Pancreas (tissue), 10 donors: ENCODE measurements at regions not wholly inside any gene's neighbourhood (a gene's known extent, or its start where the extent isn't known, plus 50 kb on each side); places are given as distances from the start of the nearest gene placed in this dataset.

Experiments
- ATAC-seq, 4 donors: fragments of 200-7000 bp; cut with Tn5 transposase; one replicate each; pipeline versions ENCODE4 v1.8.0 to v1.9.1; 2020; ENCODE audit warnings: mild to moderate bottlenecking in 4 of 4, moderate library complexity in 4 of 4
- DNase-seq, 6 donors: peaks; one replicate each; pipeline ENCODE4 v3.0.0-alpha.2; 2020
- FAIRE-seq: peaks from 2 replicates; lab custom pipeline; 2012; peaks lifted over from hg19 to GRCh38; lab: Jason Lieb, UNC
- H3K27ac ChIP-seq, 4 donors: fragments of 200-600 bp; sonication (generic); 1 replicate in 3 of 4; 2 replicates in 1 of 4; pipeline versions ENCODE4 v1.5.0 to v1.8.0; 2020
- H3K27me3 ChIP-seq, 4 donors: fragments of 200-600 bp; one replicate each; pipeline ENCODE4 v1.8.0; 2021
- H3K36me3 ChIP-seq, 3 donors: fragments of 200-600 bp; sonication (generic) in 1 of 3; one replicate each; pipeline versions ENCODE4 v1.5.0 to v1.8.0; 2020 to 2021
- H3K4me1 ChIP-seq, 3 donors: fragments of 200-600 bp; one replicate each; pipeline ENCODE4 v1.8.0; 2021
- H3K4me3 ChIP-seq, 4 donors: fragments of 200-600 bp; sonication (generic) in 2 of 4; one replicate each; pipeline versions ENCODE4 v1.5.0 to v1.8.0; 2020 to 2021
- H3K9me3 ChIP-seq, 4 donors: fragments of 200-600 bp; one replicate each; pipeline ENCODE4 v1.8.0; 2021
- WGBS, 2 donors: extraction: QIAGEN DNeasy Blood & Tissue Kit; methylation state at CpG; one replicate each; pipeline ENCODE4 v1.1.7; 2013; 5-methylcytosine and 5-hydroxymethylcytosine counted together
- intact Hi-C, 3 donors: fragments of 100-400 bp; cut with DNase I; formaldehyde crosslinking; loops; one replicate each; pipeline versions ENCODE4 v1.11.1 to v1.14.2; 2022
- TF ChIP-seq, protein P1 (sequence below), 4 donors: fragments of 200-600 bp; sonication (generic) in 3 of 4; IDR thresholded peaks; one replicate each; pipeline versions ENCODE4 v1.5.0 to v1.8.0; 2021; ENCODE audit warnings: antibody characterized with exemption in 4 of 4
- donor health status: healthy with polysubstance abuse.
- donor health status: DM: no; HTN: no; CAD: no; lungs with moderate emphysema.
- donor health status: DM: no; HTN: no; CAD: no.
- donor health status: control.
- donor health status: control.
- donor health status: Bipolar disorder and iron deficiency.
- donor health status: DM: yes; HTN: yes; CAD: no.
- donor health status: DM: no; HTN: no; CAD: no.
- donor health status: DM: no; HTN: no; CAD: no.
- donor health status: DM: yes; HTN: yes; CAD: no.

DNA sequence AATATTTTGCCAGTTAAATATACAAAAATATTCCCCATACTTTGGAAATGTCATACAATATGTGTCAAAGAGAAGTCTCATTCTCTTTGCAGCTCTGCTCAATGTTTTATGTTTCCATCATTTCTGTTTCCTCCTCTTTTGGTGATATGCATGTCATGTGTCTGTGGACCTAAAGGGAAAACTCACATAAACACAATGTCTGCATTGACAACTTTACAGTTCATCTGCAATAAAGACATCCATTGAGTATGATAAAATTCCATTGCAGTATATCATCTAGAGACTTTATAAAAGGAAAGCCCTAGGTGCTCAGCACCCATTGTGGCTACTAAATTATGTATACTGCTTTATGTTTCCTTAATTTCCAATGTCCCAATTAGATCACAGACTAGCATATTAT is 461.3 kb upstream of the FAT3 start:
- DNase-seq (no peak), FAIRE-seq (no peak), ATAC-seq (no peak)
- H3K27ac ChIP-seq: no peak overlapping the region
- TF ChIP-seq, protein P1, sequence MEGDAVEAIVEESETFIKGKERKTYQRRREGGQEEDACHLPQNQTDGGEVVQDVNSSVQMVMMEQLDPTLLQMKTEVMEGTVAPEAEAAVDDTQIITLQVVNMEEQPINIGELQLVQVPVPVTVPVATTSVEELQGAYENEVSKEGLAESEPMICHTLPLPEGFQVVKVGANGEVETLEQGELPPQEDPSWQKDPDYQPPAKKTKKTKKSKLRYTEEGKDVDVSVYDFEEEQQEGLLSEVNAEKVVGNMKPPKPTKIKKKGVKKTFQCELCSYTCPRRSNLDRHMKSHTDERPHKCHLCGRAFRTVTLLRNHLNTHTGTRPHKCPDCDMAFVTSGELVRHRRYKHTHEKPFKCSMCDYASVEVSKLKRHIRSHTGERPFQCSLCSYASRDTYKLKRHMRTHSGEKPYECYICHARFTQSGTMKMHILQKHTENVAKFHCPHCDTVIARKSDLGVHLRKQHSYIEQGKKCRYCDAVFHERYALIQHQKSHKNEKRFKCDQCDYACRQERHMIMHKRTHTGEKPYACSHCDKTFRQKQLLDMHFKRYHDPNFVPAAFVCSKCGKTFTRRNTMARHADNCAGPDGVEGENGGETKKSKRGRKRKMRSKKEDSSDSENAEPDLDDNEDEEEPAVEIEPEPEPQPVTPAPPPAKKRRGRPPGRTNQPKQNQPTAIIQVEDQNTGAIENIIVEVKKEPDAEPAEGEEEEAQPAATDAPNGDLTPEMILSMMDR (IDR thresholded peaks at IDR 0.05): no peak
- intact Hi-C loops: no loop called here
- H3K27me3 ChIP-seq: no peaks in the 10 kb centered on the region
- H3K36me3 ChIP-seq: no peaks in the 10 kb centered on the region
- no peaks in the 10 kb centered on the region for H3K4me1 ChIP-seq
- no peak overlapping the region for H3K4me3 ChIP-seq
- no peaks in the 10 kb centered on the region for H3K9me3 ChIP-seq

DNA sequence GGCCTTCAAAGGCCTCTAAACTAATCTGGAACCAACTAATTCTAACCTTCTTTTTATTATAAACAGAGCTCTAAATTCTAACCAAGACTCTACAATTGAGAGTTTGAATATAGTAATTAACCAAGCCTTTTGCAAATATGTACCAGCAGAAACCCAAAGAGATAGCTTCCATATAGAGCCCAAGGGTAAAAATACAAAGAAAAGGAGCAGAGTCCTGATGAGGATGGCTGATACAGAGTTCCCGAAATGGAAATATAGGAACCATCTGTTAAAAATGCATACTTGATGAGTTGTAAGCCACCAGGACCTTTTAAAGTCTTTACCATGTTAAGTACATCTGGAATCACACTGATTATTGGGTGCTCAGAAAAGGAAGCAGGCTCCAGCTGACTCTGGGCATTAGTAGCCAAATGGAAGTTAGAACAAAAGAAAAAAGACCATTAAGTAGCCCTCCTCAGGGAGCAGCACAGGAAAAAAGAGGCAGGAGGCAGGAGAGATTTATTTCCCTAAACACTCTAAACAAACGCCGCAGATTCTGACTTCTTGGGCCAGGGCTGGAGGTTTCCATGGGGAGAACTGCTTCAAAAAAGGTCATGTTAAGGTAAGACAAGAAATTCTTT is 463.1 kb upstream of the FAT3 start:
- ATAC-seq: no peak
- Histone ChIP-seq H3K27me3 (no peaks in the 10 kb centered on the region), H3K27ac (no peak overlapping the region), H3K4me3 (no peak overlapping the region), H3K9me3 (no peaks in the 10 kb centered on the region), H3K36me3 (no peaks in the 10 kb centered on the region), H3K4me1 (no peaks in the 10 kb centered on the region)
- 38 to 52% methylated on average over 3 of the region's 3 CpGs for WGBS, 2 donors
- TF ChIP-seq, protein P1 (IDR thresholded peaks at IDR 0.05): no peak
- intact Hi-C loops: no loop called here
- FAIRE-seq: no peak
- DNase-seq: no peak

GRCh38 chr11:91756829-91757480 is 467.7 kb upstream of the FAT3 start:
- FAIRE-seq (no peak), ATAC-seq (no peak), DNase-seq (no peak)
- Histone ChIP-seq H3K27ac (no peak overlapping the region), H3K36me3 (no peaks in the 10 kb centered on the region), H3K4me3 (no peak overlapping the region), H3K27me3 (no peaks in the 10 kb centered on the region), H3K4me1 (no peaks in the 10 kb centered on the region), H3K9me3 (no peaks in the 10 kb centered on the region)
- TF ChIP-seq, protein P1 (IDR thresholded peaks at IDR 0.05): no peak
- intact Hi-C loops: no loop called here
- WGBS, 2 donors: 74 to 89% methylated on average over 1 of the region's 1 CpG

GRCh38 chr11:91755951-91756707 is 468.5 kb upstream of the FAT3 start:
- FAIRE-seq (no peak), ATAC-seq (no peak)
- WGBS, 2 donors: 48 to 52% methylated on average over 2 of the region's 2 CpGs

More at GRCh38 chr11:91755951-91756707, 468.5 kb upstream of the FAT3 start:
- Histone ChIP-seq H3K27me3 (no peaks in the 10 kb centered on the region), H3K36me3 (no peaks in the 10 kb centered on the region), H3K9me3 (no peaks in the 10 kb centered on the region), H3K4me1 (no peaks in the 10 kb centered on the region), H3K4me3 (no peak overlapping the region), H3K27ac (no peak overlapping the region)
- intact Hi-C loops: no loop called here
- TF ChIP-seq, protein P1 (IDR thresholded peaks at IDR 0.05): no peak
- DNase-seq: no peak
